H9 (cell line): ENCODE measurements at regions not wholly inside any gene's neighbourhood (a gene's known extent, or its start where the extent isn't known, plus 50 kb on each side); places are given as distances from the start of the nearest gene placed in this dataset.

ENCODE experiments used
- DNase-seq: peaks from one replicate; pipeline ENCODE4 v3.0.0-alpha.2; 2017
- H2AFZ ChIP-seq: one replicate; pipeline ENCODE4 v1.6.1; 2013; ENCODE audit warnings: mild to moderate bottlenecking, low read length, control low read depth, moderate library complexity
- H2AK5ac ChIP-seq: 2 replicates; pipeline ENCODE4 v1.6.1; 2013; ENCODE audit warnings: low read length, control low read depth, mixed read lengths; ENCODE audit not compliant: insufficient read length
- H2BK120ac ChIP-seq: one replicate; pipeline ENCODE4 v1.6.1; 2013; ENCODE audit warnings: low read depth, mild to moderate bottlenecking, low read length, control low read depth, inconsistent platforms; ENCODE audit not compliant: poor library complexity, severe bottlenecking
- H2BK12ac ChIP-seq: 2 replicates; pipeline ENCODE4 v1.6.1; 2013; ENCODE audit warnings: low read length, control low read depth, mixed read lengths, low read depth; ENCODE audit not compliant: insufficient read length
- H2BK15ac ChIP-seq: 2 replicates; pipeline ENCODE4 v1.6.1; 2013; ENCODE audit warnings: low read depth, low read length, control low read depth
- H2BK20ac ChIP-seq: one replicate; pipeline ENCODE4 v1.6.1; 2013; ENCODE audit warnings: low read depth, mild to moderate bottlenecking, low read length, control low read depth, inconsistent platforms; ENCODE audit not compliant: poor library complexity, severe bottlenecking
- H2BK5ac ChIP-seq: 2 replicates; pipeline ENCODE4 v1.6.1; 2013; ENCODE audit warnings: low read length, control low read depth, mixed read lengths; ENCODE audit not compliant: insufficient read length
- H3K14ac ChIP-seq: 2 replicates; pipeline ENCODE4 v1.6.1; 2013; ENCODE audit warnings: low read length, control low read depth; ENCODE audit not compliant: insufficient read depth
- H3K18ac ChIP-seq: 2 replicates; pipeline ENCODE4 v1.6.1; 2013; ENCODE audit warnings: low read depth, mild to moderate bottlenecking, mixed read lengths, low read length, control low read depth; ENCODE audit not compliant: insufficient read length
- H3K23ac ChIP-seq: 2 replicates; pipeline ENCODE4 v1.6.1; 2013; ENCODE audit warnings: low read length, control low read depth, mixed read lengths, low read depth; ENCODE audit not compliant: insufficient read length
- H3K23me2 ChIP-seq: 2 replicates; pipeline ENCODE4 v1.6.1; 2013; ENCODE audit warnings: low read depth, mild to moderate bottlenecking, mixed read lengths, low read length, control low read depth; ENCODE audit not compliant: insufficient read length, poor library complexity, severe bottlenecking
- H3K27ac ChIP-seq: 2 replicates; pipeline ENCODE4 v1.5.1; 2013; ENCODE audit warnings: low read length, control low read depth, mixed read lengths, low read depth; ENCODE audit not compliant: insufficient read length
- H3K27me3 ChIP-seq: 2 replicates; pipeline ENCODE4 v1.6.1; 2013; ENCODE audit warnings: low read length, control low read depth, inconsistent platforms; ENCODE audit not compliant: insufficient read depth
- H3K4ac ChIP-seq: 2 replicates; pipeline ENCODE4 v1.6.1; 2013; ENCODE audit warnings: low read depth, mild to moderate bottlenecking, control low read depth, inconsistent platforms, low read length, moderate library complexity
- H3K4me1 ChIP-seq: 2 replicates; pipeline ENCODE4 v1.6.1; 2013; ENCODE audit warnings: low read length, control low read depth, inconsistent platforms; ENCODE audit not compliant: insufficient read depth
- H3K4me2 ChIP-seq: 2 replicates; pipeline ENCODE4 v1.6.1; 2013; ENCODE audit warnings: low read length, control low read depth, mixed read lengths; ENCODE audit not compliant: insufficient read length, insufficient read depth
- H3K56ac ChIP-seq: 2 replicates; pipeline ENCODE4 v1.6.1; 2013; ENCODE audit warnings: low read depth, mild to moderate bottlenecking, mixed read lengths, low read length, control low read depth; ENCODE audit not compliant: insufficient read length
- H3K79me1 ChIP-seq: 2 replicates; pipeline ENCODE4 v1.6.1; 2013; ENCODE audit warnings: low read depth, mild to moderate bottlenecking, moderate library complexity, low read length, control low read depth, inconsistent platforms; ENCODE audit not compliant: insufficient read depth, poor library complexity, severe bottlenecking
- H3K79me2 ChIP-seq: 2 replicates; pipeline ENCODE4 v1.6.1; 2013; ENCODE audit warnings: low read length, control low read depth, inconsistent platforms; ENCODE audit not compliant: insufficient read depth
- H3K9ac ChIP-seq: 2 replicates; pipeline ENCODE4 v1.6.1; 2013; ENCODE audit warnings: low read length, control low read depth, mixed read lengths; ENCODE audit not compliant: insufficient read length; ENCODE audit errors: extremely low read depth
- H3K9me3 ChIP-seq: one replicate; pipeline ENCODE4 v1.6.1; 2013; ENCODE audit warnings: low read depth, low read length, inconsistent platforms; ENCODE audit not compliant: control insufficient read depth
- H3T11ph ChIP-seq: one replicate; pipeline ENCODE4 v1.6.1; 2013; ENCODE audit warnings: mild to moderate bottlenecking, low read length, control low read depth, inconsistent platforms
- H4K20me1 ChIP-seq: one replicate; pipeline ENCODE4 v1.6.1; 2013; ENCODE audit not compliant: control insufficient read depth, insufficient read length, insufficient read depth
- H4K5ac ChIP-seq: 2 replicates; pipeline ENCODE4 v1.6.1; 2013; ENCODE audit warnings: low read depth, mild to moderate bottlenecking, mixed read lengths, low read length, control low read depth; ENCODE audit not compliant: insufficient read length
- H4K8ac ChIP-seq: replicated peaks from 2 replicates; pipeline ENCODE4 v1.6.1; 2013; ENCODE audit warnings: low read length, control low read depth, mixed read lengths, low read depth; ENCODE audit not compliant: insufficient read length
- H4K91ac ChIP-seq: 2 replicates; pipeline ENCODE4 v1.6.1; 2013; ENCODE audit warnings: low read depth, mild to moderate bottlenecking, moderate library complexity, mixed read lengths, low read length, control low read depth; ENCODE audit not compliant: insufficient read length
- H3K27ac Mint-ChIP-seq, 3 experiments: 2 replicates in 2 of 3; 3 replicates in 1 of 3; pipeline ENCODE4 v1.8.0; 2020 to 2021; ENCODE audit warnings: mixed read lengths in 3 of 3, mild to moderate bottlenecking in 1 of 3, moderate library complexity in 1 of 3
- H3K27me3 Mint-ChIP-seq: 2 replicates; pipeline ENCODE4 v1.8.0; 2021; ENCODE audit warnings: low read depth, mild to moderate bottlenecking, moderate library complexity, mixed read lengths
- H3K36me3 Mint-ChIP-seq, 3 experiments: 2 replicates in 2 of 3; 3 replicates in 1 of 3; pipeline ENCODE4 v1.8.0; 2020 to 2021; ENCODE audit warnings: low read depth in 3 of 3, mixed read lengths in 3 of 3; ENCODE audit not compliant: insufficient read depth in 1 of 3
- H3K4me1 Mint-ChIP-seq, 2 experiments: 2 replicates each; pipeline ENCODE4 v1.8.0; 2020; ENCODE audit warnings: mixed read lengths in 2 of 2
- H3K4me3 Mint-ChIP-seq, 2 experiments: 2 replicates in 1 of 2; 3 replicates in 1 of 2; pipeline ENCODE4 v1.8.0; 2020 to 2021; ENCODE audit warnings: mild to moderate bottlenecking in 2 of 2, mixed read lengths in 2 of 2, moderate library complexity in 1 of 2
- H3K9me3 Mint-ChIP-seq, 2 experiments: 2 replicates in 1 of 2; 3 replicates in 1 of 2; pipeline ENCODE4 v1.8.0; 2020; ENCODE audit warnings: mild to moderate bottlenecking in 2 of 2, mixed read lengths in 2 of 2, moderate library complexity in 1 of 2
- CTCF ChIP-seq: fragments of 200-600 bp; sonication (generic); conservative IDR thresholded peaks from 3 replicates; pipeline ENCODE4 v1.8.0; 2021; ENCODE audit warnings: antibody characterized with exemption, mild to moderate bottlenecking
- WGBS: extraction: QIAGEN DNeasy Blood & Tissue Kit; methylation state at CpG from one replicate; pipeline ENCODE4 v1.1.7; 2013; ENCODE audit warnings: missing lambda C conversion rate, low lambda C conversion rate, mixed read lengths; ENCODE audit not compliant: insufficient read length; ENCODE audit errors: extremely low coverage; 5-methylcytosine and 5-hydroxymethylcytosine counted together

DNA sequence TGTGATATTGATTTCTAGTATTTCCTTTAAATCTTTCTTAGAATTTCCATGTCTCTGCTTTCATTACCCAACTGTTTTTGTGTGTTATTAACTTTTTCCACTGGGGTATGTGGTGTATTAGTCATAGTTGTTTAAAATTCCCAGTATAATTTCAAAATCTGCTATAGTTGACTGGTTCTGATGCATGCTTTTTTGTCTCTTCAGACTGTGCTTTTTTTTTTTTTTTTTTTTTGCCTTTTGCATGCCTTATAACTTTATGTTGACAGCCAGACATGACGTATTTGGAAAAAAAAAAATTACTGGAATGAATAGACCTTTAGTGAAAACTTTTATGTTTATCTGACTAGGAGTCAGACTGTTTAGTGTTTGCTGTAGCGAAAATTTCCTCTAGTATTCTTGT lies 580.4 kb downstream of the ANKRD50 start:
- H3K23ac ChIP-seq, result no peak overlapping the region
- H2BK5ac ChIP-seq, result no peak overlapping the region
- H2AFZ ChIP-seq, result no peak overlapping the region
- no peak overlapping the region for H3K9ac ChIP-seq
- no peak overlapping the region for H3K14ac ChIP-seq
- Mint-ChIP-seq H3K27ac (no peak overlapping the region), H3K4me3 (no peak overlapping the region), H3K36me3 (peaks cover 12 to 23% (median 15%) of the 10 kb centered on the region in 3 experiments), H3K4me1 (no peaks in the 10 kb centered on the region), H3K27me3 (peaks cover 1% of the 10 kb centered on the region), H3K9me3 (peaks cover 36 to 38% of the 10 kb centered on the region in 2 experiments)
- H4K91ac ChIP-seq, result no peak overlapping the region
- H3K23me2 ChIP-seq, result no peaks in the 10 kb centered on the region
- H4K5ac ChIP-seq, result no peak overlapping the region
- no peak overlapping the region for H3K4me2 ChIP-seq
- no peak overlapping the region for H2BK20ac ChIP-seq
- H4K8ac ChIP-seq, result no peak overlapping the region
- no peaks in the 10 kb centered on the region for H3K79me1 ChIP-seq
- DNase-seq, result no peak
- no peaks in the 10 kb centered on the region for H3K79me2 ChIP-seq
- peaks cover 6% of the 10 kb centered on the region for H3K9me3 ChIP-seq
- H2BK120ac ChIP-seq, result no peak overlapping the region
- no peak overlapping the region for H3K56ac ChIP-seq
- H3T11ph ChIP-seq, result no peak overlapping the region
- H2BK12ac ChIP-seq, result no peak overlapping the region
- H3K18ac ChIP-seq, result no peak overlapping the region
- H2BK15ac ChIP-seq, result no peak overlapping the region
- no peak overlapping the region for H3K27ac ChIP-seq
- no peaks in the 10 kb centered on the region for H3K27me3 ChIP-seq
- no CpG with 5 or more reads among the region's 2 CpGs for WGBS
- no peak overlapping the region for H2AK5ac ChIP-seq
- no peak overlapping the region for H3K4ac ChIP-seq
- H3K4me1 ChIP-seq, result no peaks in the 10 kb centered on the region
- no peak for TF ChIP-seq CTCF
- H4K20me1 ChIP-seq, result no peaks in the 10 kb centered on the region
